A673 (cell line): ENCODE measurements at regions not wholly inside any gene's neighbourhood (a gene's known extent, or its start where the extent isn't known, plus 50 kb on each side); places are given as distances from the start of the nearest gene placed in this dataset.
"Not testable (repeated sequence)": the region's sequence is repeated elsewhere in the genome, so short reads cannot be mapped to it uniquely, and the experiment has no call there.

Experiments
- CTCF ChIP-seq: fragments of 300-800, 200-600 bp; sonication (generic); conservative IDR thresholded peaks from 2 replicates; pipeline ENCODE4 v1.5.1; 2017; ENCODE audit warnings: low read depth, mild to moderate bottlenecking, antibody characterized with exemption, low read length, moderate library complexity, mixed read lengths
- EZH2 ChIP-seq: fragments of 200-600 bp; sonication (generic); IDR thresholded peaks from 2 replicates; pipeline ENCODE4 v1.6.1; 2017; ENCODE audit warnings: borderline replicate concordance, low read depth, mild to moderate bottlenecking, mixed read lengths, antibody characterized with exemption, low read length; ENCODE audit not compliant: poor library complexity, severe bottlenecking

- not testable (repeated sequence) for TF ChIP-seq CTCF, EZH2
Measured at GRCh38 chr6:168168936-168169335, 89.9 kb upstream of the FRMD1 start.
